T-helper 2 cell (primary cell): ENCODE measurements at regions not wholly inside any gene's neighbourhood (a gene's known extent, or its start where the extent isn't known, plus 50 kb on each side); places are given as distances from the start of the nearest gene placed in this dataset.
"Not testable (repeated sequence)": the region's sequence is repeated elsewhere in the genome, so short reads cannot be mapped to it uniquely, and the experiment has no call there.

Source experiments
- DNase-seq, 5 experiments: peaks; one replicate each; pipeline versions ENCODE4 v3.0.0 to v3.0.0-alpha.2; 2012 to 2022

DNA sequence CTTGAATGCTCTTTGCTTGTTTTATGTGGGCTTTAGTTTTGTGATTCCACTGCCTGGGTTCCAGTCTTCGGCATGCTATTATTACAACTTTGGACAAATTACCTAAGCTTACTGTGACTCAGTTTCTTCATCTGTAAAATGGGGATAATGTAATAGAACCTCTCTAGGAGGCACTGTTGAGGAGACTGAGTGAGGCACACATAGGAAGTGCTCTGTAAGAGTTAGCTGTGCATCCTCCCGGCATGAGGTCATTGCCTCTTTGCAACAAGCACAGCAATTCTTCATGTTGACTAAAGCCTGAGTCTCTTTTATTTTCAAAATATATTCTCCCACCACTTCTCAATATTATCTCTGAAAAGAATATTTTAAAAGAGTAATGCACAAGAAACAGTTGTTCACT lies 227.4 kb downstream of the DLEU7 start:
- DNase-seq = no peak

GRCh38 chr13:50617134-50617721 lies 226.3 kb downstream of the DLEU7 start:
- no peak for DNase-seq

DNA sequence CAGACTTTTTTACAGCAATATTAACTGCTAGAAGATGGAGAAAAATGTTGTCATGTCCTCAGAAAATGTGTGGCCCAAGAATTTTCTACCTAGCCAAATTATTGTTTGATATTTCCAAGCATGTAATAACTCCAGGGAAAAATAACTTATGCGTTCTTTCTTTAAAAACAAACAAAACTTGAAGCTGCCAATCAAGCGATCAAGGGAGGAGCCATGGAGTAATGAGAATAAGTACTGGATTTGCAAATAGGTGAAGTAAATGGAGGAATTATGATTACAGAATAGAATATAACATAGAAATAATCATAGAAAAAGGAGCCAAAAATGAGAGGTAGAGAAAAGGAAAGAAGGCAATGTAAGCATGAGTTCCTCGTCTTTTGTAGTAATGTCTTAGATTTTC lies 225.3 kb downstream of the DLEU7 start:
- no peak for DNase-seq

DNA sequence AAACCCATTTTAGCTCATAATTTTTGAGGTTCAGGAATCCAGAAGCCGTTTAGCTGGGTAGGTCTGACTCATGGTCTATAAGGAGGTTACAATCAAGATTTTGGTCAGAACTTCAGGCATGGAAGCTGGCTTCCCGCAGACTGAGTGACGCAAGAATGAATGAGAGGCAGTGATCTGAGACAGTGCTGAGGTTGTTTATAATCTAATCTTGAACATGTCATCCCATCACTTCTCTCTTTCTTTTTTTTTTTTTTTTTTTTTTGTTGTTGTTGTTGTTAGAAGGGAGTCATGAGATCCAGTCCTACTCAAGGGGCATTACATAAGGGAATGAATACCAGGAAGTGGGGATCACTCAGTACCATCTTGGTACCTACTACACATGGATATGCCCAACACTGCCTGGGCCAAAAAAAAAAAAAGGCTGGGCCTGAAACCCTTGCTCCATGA lies 217.4 kb downstream of the DLEU7 start:
- DNase-seq = no peak

DNA sequence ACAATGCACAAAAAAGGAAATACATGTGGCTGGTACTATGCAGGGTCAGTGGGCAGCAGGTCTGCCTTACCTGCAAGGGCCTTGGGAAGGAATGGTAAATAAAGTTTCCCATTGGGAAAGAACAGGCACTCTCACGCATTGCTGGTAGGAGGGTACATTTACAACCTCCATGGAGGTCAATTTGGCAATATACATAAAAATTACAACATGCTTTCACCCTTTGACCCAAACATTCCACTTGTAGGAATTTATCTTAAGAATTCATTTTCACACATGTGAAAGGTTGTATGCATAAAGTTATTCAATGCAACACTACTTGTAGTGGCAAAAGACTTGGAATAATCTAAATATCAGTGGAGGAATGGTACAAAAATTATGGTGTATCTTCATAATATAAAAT lies 216.4 kb downstream of the DLEU7 start:
- DNase-seq = no peak

GRCh38 chr13:50628512-50628911 lies 215.0 kb downstream of the DLEU7 start:
- DNase-seq = not testable (repeated sequence)

- DNase-seq = no peak
Observed at GRCh38 chr13:50629497-50629896, 214.0 kb downstream of the DLEU7 start.

- no peak for DNase-seq
Observed at GRCh38 chr13:50629966-50630365, 213.5 kb downstream of the DLEU7 start.

DNA sequence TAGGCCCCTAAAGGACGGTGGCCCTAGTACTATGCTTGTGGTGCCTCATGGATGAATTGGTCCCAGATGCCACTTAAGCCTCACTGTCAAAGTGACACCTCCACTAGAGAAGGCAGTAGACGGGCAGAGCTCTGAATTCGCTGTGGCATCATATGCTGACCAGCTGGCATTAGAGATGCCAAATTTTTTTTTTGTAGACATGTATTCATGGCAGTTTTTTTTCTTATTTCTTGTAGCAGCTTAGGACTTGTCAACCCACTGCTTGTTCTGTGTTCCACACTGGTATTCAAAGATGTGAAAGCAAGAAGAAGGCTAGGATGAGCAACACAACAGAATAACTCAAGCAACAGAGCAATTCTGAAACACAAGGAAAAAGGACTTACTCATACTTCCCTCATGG lies 212.5 kb downstream of the DLEU7 start:
- DNase-seq = no peak

DNA sequence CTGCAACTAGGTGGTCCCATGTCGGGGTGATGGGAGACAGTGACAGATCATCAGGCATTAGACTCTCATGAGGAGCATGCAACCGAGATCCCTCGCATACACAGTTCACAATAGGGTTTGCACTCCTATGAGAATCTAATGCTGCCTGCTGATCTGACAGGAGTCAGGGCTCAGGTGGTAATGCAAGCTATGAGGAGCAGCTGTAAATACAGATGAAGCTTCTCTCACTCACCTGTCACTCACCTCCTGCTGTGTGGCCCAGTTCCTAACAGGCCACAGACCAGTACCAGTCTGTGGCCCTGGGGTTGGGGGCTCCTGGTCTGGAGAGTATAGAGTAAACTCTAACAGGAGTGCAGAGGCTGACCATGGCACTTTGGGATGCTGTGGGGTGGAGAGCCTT lies 209.2 kb downstream of the DLEU7 start:
- no peak for DNase-seq

DNA sequence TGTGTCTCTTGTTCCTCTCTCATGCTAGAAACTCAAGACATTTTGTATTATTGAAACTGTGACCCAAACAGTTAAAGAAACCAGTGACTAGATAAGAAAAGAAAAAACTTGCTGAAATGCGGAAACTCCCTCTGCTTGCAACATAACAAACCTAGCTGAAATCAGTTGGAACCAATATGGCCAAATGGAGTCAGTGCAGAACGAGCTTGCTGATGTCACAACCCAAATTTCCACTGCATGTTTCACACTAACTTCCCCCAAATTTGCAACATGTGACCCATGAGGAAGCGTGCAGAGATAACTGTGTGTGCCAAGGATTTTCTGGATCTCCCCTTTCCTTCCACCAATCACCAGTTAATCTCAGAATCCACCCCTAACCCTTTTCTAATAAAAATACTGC lies 208.0 kb downstream of the DLEU7 start:
- DNase-seq = no peak

- DNase-seq = no peak
Observed at GRCh38 chr13:50636007-50636704, 207.3 kb downstream of the DLEU7 start.

- DNase-seq = no peak
Observed at GRCh38 chr13:50643060-50643459, 200.4 kb downstream of the DLEU7 start.

DNA sequence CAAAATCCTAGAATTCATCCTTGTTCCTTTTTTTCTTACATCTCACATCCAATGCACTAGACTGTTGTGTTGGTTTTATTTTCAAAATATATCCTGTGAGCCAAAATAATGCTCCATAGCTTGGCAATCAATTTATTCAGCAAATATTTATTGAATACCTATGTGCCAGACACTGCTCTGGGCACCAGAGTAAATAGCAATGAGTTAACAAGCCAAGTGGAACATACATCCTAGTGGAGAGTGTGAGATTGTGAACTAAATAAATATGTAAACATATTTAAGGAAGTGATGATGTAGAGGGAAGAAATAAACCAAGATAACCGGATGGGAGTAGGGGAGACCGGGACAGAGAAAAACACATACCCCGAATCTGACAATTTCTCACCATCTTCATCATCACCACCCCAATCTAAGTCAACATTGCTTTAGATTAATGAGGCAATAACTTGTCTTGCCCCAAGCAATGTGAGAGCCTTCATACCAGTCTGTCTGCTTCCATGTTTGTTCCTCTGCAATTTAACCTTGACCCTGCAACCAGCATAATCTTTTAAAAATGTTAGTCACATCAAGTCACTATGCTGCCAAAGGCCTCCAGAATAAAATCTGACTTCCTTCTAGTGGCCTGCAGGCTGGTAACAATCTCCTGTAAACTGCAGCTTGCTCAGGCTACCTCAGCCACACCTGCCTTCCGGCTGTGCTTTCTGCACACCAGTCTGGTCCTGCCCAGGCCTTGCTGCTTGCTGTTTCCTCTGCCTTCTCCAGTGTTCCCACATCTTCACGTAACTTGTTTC lies 199.2 kb downstream of the DLEU7 start:
- DNase-seq = no peak

DNA sequence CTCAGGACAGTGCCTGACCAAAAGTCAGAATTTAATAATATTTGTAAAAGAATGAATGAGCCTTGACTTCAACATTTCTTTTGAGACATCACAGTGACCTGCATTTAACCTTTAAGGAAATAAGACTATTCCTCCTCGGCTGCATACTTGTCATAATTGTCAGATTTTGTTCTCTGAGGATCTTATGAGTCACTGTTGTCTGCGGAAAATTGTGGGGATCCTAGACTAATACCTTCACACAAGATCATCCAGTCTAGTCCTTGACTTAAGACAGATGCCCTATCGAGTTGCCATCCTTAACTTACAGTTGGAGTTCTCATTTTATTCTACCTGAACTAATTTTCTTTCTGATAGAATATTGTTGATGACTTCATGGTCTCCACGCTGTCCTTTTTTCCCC lies 198.4 kb downstream of the DLEU7 start:
- no peak for DNase-seq

DNA sequence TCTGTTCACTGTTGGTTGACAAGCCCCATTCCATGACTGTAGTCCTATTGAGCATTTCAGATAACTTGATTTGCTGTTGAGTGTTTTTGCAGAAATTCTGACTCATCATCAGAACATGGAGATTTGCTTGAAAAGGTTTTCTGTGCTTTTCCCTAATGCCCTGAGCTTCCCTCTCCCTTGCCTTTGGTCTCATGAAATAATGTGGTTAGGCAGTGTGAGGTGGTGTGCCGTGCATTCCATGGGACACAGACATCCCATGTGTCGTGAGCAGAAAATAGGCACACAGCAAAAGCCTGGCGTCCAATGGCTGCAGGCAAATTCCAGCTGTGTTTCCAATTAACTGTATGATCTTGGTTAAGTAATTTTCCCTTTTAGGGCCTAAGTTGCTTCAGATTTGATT lies 197.4 kb downstream of the DLEU7 start:
- DNase-seq = no peak

DNA sequence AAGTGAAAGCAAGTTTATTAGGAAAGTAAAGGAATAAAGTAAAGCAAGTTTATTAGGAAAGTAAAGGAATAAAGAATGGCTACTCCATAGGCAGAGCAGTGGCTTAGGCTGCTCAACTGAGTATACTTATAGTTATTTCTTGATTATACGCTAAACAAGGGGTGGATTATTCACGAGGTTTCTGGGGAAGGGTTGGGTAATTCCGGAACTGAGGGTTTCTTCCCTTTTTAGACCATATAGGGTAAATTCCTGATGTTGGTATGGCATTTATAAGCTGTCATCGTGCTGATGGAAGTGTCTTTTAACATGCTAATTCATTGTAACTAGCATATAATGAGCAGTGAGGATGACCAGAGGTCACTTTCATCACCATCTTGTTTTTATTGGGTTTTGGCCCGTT lies 194.3 kb downstream of the DLEU7 start:
- no peak for DNase-seq

- DNase-seq = no peak
Observed at GRCh38 chr13:50650592-50651504, 192.6 kb downstream of the DLEU7 start.

DNA sequence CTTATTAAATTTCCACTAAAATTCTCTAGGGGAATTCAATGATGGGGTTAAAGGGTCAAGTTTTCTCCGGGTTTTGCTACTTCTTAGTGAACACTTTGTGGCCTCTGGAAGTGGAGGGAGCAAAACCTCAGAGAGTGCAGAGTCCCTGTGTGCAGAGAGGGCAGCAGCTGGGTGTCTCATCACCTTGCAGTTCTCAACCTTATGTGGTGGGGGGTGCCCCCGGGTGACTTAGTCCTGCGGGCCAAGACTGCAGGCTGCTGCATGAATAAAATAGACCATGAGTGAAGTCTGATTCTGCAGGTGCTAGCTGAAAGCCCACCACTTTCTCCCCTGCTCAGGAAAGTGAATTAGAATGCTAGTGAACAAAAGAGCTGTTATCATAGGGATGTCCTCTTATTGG lies 191.6 kb downstream of the DLEU7 start:
- DNase-seq = no peak

DNA sequence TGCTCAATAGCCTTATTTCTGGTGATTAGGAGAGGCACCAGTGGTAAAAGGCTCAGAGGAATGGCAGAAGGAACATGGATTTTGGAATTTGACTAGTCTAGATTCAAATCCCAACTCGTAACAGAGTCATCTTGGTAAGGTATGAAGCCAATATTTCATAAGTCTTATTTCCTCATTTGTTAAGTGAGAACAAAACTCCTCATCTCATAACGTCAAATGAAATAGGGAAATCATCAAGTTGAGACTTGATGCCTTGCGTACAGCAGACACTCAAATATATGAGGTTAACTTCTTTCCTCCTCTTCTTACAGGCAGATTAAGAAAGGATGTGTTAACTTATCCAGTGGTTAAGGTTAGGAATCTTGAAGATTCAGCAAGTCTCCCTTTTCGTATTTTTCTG lies 189.2 kb downstream of the DLEU7 start:
- no peak for DNase-seq

DNA sequence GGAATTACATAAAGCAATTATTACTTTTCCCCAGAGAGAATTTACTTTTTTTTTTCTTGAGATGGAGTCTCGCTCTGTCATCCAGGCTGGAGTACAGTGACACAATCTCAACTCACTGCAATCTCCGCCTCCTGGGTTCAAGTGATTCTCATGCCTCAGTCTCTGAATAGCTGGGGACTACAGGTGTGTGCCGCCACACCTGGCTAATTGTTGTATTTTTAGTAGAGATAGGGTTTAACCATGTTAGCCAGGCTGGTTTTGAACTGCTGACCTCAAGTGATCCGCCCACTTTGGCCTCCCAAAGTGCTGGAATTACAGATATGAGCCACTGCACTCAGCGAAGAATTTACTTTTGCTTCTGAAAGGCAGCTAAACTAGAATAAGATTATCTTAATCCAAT lies 181.6 kb downstream of the DLEU7 start:
- DNase-seq = not testable (repeated sequence)

- DNase-seq = no peak
Observed at GRCh38 chr13:50664951-50665350, 178.5 kb downstream of the DLEU7 start.

DNA sequence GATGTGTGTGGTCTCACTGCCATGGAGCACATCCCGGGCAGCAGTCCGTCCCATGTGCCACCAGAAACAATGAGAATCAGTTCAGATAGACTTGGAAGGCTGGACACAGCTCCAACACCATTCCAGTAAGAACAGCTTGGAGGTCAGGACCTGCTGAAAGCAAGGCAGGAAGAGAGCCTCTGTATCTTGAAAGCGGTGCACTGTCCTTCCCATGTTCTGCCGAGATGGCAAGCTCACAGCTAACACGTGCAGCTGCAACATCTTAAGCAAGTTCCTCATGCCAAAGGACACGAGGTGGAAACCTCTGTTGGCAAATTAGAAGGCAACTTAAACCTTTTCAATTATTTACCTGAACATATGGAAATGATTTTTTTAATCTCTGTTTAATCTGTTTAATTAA lies 175.4 kb downstream of the DLEU7 start:
- DNase-seq = no peak
